HEK293 (cell line): ENCODE measurements at regions not wholly inside any gene's neighbourhood (a gene's known extent, or its start where the extent isn't known, plus 50 kb on each side); places are given as distances from the start of the nearest gene placed in this dataset.

ENCODE experiments used
- CTCF ChIA-PET: fragments of 350-600 bp; formaldehyde crosslinking; extraction: SDS; loops from one replicate; lab custom pipeline; 2021; ENCODE audit warnings: antibody characterized with exemption; lab: Yijun Ruan, JAX
- POLR2A ChIA-PET: fragments of 300-600 bp; formaldehyde crosslinking; extraction: SDS; loops from one replicate; lab custom pipeline; 2020; ENCODE audit warnings: antibody characterized with exemption, inconsistent platforms; lab: Yijun Ruan, JAX
- H3K27ac ChIP-seq: fragments of 200-500 bp; sonication (Bioruptor generic); 2 replicates; pipeline ENCODE4 v1.5.1; 2014; ENCODE audit warnings: low read depth, low read length, control low read depth, inconsistent platforms; ENCODE audit errors: extremely low read depth
- H3K36me3 ChIP-seq, 2 experiments: fragments of 200-500 bp in 1 of 2; sonication (Bioruptor generic) in 1 of 2; 1 replicate in 1 of 2; 2 replicates in 1 of 2; pipeline ENCODE4 v1.5.1; 2014 to 2017; ENCODE audit warnings: inconsistent platforms in 2 of 2, low read length in 2 of 2; ENCODE audit not compliant: control insufficient read depth in 2 of 2, insufficient read depth in 1 of 2
- H3K4me1 ChIP-seq: fragments of 200-500 bp; sonication (Bioruptor generic); 2 replicates; pipeline ENCODE4 v1.5.1; 2014; ENCODE audit warnings: mild to moderate bottlenecking, low read length, inconsistent platforms; ENCODE audit not compliant: control insufficient read depth, insufficient read depth
- H3K4me3 ChIP-seq: 2 replicates; pipeline ENCODE4 v1.5.1; 2011; ENCODE audit warnings: low read depth, mild to moderate bottlenecking, control low read depth, low read length, moderate library complexity
- H3K9me3 ChIP-seq: fragments of 200-500 bp; sonication (Bioruptor generic); 2 replicates; pipeline ENCODE4 v1.5.1; 2014; ENCODE audit warnings: low read depth, low read length, inconsistent platforms; ENCODE audit not compliant: control insufficient read depth, insufficient read depth
- BCL11A ChIP-seq: fragments of 450-650 bp; formaldehyde crosslinking; IDR thresholded peaks from 2 replicates; pipeline ENCODE4 v1.5.1; 2016; ENCODE audit warnings: low read depth, missing biosample characterization, missing genetic modification characterization
- HOXC10 ChIP-seq: sonication (generic); formaldehyde crosslinking; IDR thresholded peaks from 2 replicates; pipeline ENCODE4 v1.8.1; 2023; ENCODE audit warnings: mild to moderate bottlenecking, missing genetic modification reagents
- IKZF3 ChIP-seq: fragments of 450-650 bp; IDR thresholded peaks from 2 replicates; pipeline ENCODE4 v1.5.0; 2018; ENCODE audit warnings: missing biosample characterization, mild to moderate bottlenecking, missing genetic modification characterization, moderate library complexity
- KLF1 ChIP-seq: fragments of 450-650 bp; formaldehyde crosslinking; IDR thresholded peaks from 2 replicates; pipeline ENCODE4 v1.5.1; 2016; ENCODE audit warnings: missing biosample characterization, missing genetic modification characterization
- SETDB1 ChIP-seq: IDR thresholded peaks from one replicate; pipeline ENCODE4 v1.6.1; 2017; ENCODE audit warnings: mild to moderate bottlenecking, low read length, moderate library complexity, mixed read lengths; ENCODE audit not compliant: insufficient read length
- YY1 ChIP-seq: fragments of 450-650 bp; formaldehyde crosslinking; IDR thresholded peaks from 2 replicates; pipeline ENCODE4 v1.5.1; 2018; ENCODE audit warnings: missing biosample characterization, missing genetic modification characterization
- ZBTB8A ChIP-seq: fragments of 450-650 bp; formaldehyde crosslinking; IDR thresholded peaks from 2 replicates; pipeline ENCODE4 v1.5.1; 2016; ENCODE audit warnings: missing biosample characterization, missing genetic modification characterization
- ZNF138 ChIP-seq: fragments of 450-650 bp; formaldehyde crosslinking; IDR thresholded peaks from 2 replicates; pipeline ENCODE4 v1.5.1; 2016; ENCODE audit warnings: missing biosample characterization, missing genetic modification characterization, borderline replicate concordance
- ZNF211 ChIP-seq: fragments of 450-650 bp; formaldehyde crosslinking; IDR thresholded peaks from 2 replicates; pipeline ENCODE4 v1.5.1; 2016; ENCODE audit warnings: low read depth, missing biosample characterization, missing genetic modification characterization
- ZNF24 ChIP-seq: fragments of 450-650 bp; formaldehyde crosslinking; IDR thresholded peaks from 2 replicates; pipeline ENCODE4 v1.5.1; 2016; ENCODE audit warnings: missing biosample characterization, missing genetic modification characterization
- ZNF341 ChIP-seq: fragments of 450-650 bp; formaldehyde crosslinking; IDR thresholded peaks from 2 replicates; pipeline ENCODE4; 2016; ENCODE audit warnings: low read depth, missing biosample characterization, missing genetic modification characterization
- ZNF518A ChIP-seq: fragments of 450-650 bp; formaldehyde crosslinking; conservative IDR thresholded peaks from 2 replicates; pipeline ENCODE4 v1.5.1; 2016; ENCODE audit warnings: low read depth, missing biosample characterization, missing genetic modification characterization
- ZNF549 ChIP-seq: fragments of 450-650 bp; IDR thresholded peaks from 2 replicates; pipeline ENCODE4 v1.5.1; 2018; ENCODE audit warnings: missing biosample characterization, missing genetic modification characterization, mild to moderate bottlenecking, inconsistent platforms, moderate library complexity
- ZNF558 ChIP-seq: fragments of 450-650 bp; formaldehyde crosslinking; IDR thresholded peaks from 2 replicates; pipeline ENCODE4 v1.5.1; 2016; ENCODE audit warnings: missing biosample characterization, missing genetic modification characterization
- ZNF623 ChIP-seq: fragments of 450-650 bp; formaldehyde crosslinking; IDR thresholded peaks from 2 replicates; pipeline ENCODE4 v1.5.1; 2016; ENCODE audit warnings: missing biosample characterization, missing genetic modification characterization
- ZNF645 ChIP-seq: fragments of 450-650 bp; formaldehyde crosslinking; IDR thresholded peaks from 2 replicates; pipeline ENCODE4; 2016; ENCODE audit warnings: missing biosample characterization, missing genetic modification characterization
- ZNF658 ChIP-seq: fragments of 450-650 bp; formaldehyde crosslinking; IDR thresholded peaks from 2 replicates; pipeline ENCODE4; 2016; ENCODE audit warnings: missing biosample characterization, missing genetic modification characterization
- ZNF670 ChIP-seq: fragments of 450-650 bp; formaldehyde crosslinking; IDR thresholded peaks from 2 replicates; pipeline ENCODE4 v1.5.1; 2016; ENCODE audit warnings: missing biosample characterization, missing genetic modification characterization, low read depth
- ZNF692 ChIP-seq: fragments of 450-650 bp; formaldehyde crosslinking; IDR thresholded peaks from 2 replicates; pipeline ENCODE4 v1.5.1; 2016; ENCODE audit warnings: missing biosample characterization, missing genetic modification characterization
- ZNF777 ChIP-seq: fragments of 450-650 bp; formaldehyde crosslinking; IDR thresholded peaks from 2 replicates; pipeline ENCODE4 v1.5.1; 2017; ENCODE audit warnings: missing biosample characterization, missing genetic modification characterization, borderline replicate concordance

- ChIA-PET POLR2A (no interaction called here), CTCF (interaction anchor here (1.0 to 2.6 kb wide), 3 partner anchors 10 to 116 kb away, joined by 3 to 11 read pairs (median 5); no protein-coding TSS in a partner anchor)
- H3K4me1 ChIP-seq = no peaks in the 10 kb centered on the region; the same call in 1 of the 2 replicates
- H3K9me3 ChIP-seq = no peaks in the 10 kb centered on the region
- no peak overlapping the region for H3K4me3 ChIP-seq
- H3K27ac ChIP-seq = no peak overlapping the region
- no peak for TF ChIP-seq BCL11A (tag by site-specific recombination)
- H3K36me3 ChIP-seq = no peaks in the 10 kb centered on the region
These were observed 51.6 kb upstream of the ZFR start for GRCh38 chr5:32496104-32496503.

- Histone ChIP-seq H3K4me1 (peaks cover 5% of the 10 kb centered on the region), H3K9me3 (no peaks in the 10 kb centered on the region), H3K4me3 (no peak overlapping the region), H3K27ac (no peak overlapping the region), H3K36me3 (no peaks in the 10 kb centered on the region)
- ChIA-PET CTCF (interaction anchor here (0.6 to 2.6 kb wide), 2 partner anchors 95 to 101 kb away, joined by 4 to 11 read pairs; no protein-coding TSS in a partner anchor), POLR2A (no interaction called here)
- TF ChIP-seq ZNF24 (tag by site-specific recombination) (no peak), BCL11A (tag by site-specific recombination) (no peak), ZNF138 (no peak), ZNF645 (no peak), ZNF623 (tag by site-specific recombination) (no peak), KLF1 (tag by site-specific recombination) (no peak), ZNF558 (no peak), ZNF670 (tag by site-specific recombination) (no peak), YY1 (tag by site-specific recombination) (no peak), HOXC10 (CRISPR knock-in tag) (no peak), ZNF658 (tag by site-specific recombination) (no peak), SETDB1 (no peak), ZBTB8A (tag by site-specific recombination) (no peak), ZNF549 (tag by site-specific recombination) (no peak), ZNF341 (tag by site-specific recombination) (no peak), ZNF211 (tag by site-specific recombination) (no peak), ZNF777 (tag by site-specific recombination) (no peak), ZNF692 (tag by site-specific recombination) (no peak), ZNF518A (tag by site-specific recombination) (no peak), IKZF3 (tag by site-specific recombination) (no peak)
These were observed 50.3 kb upstream of the ZFR start for GRCh38 chr5:32494827-32495226.
